ENCODE measurements at regions not wholly inside any gene's neighbourhood (a gene's known extent, or its start where the extent isn't known, plus 50 kb on each side); places are given as distances from the start of the nearest gene placed in this dataset.

- DNase-seq: no peak
Measured at GRCh38 chr11:116642481-116642880, 130.3 kb downstream of the BUD13 start.

GRCh38 chr11:116641561-116642045 is 131.2 kb downstream of the BUD13 start:
- DNase-seq: peak; percentile 34

GRCh38 chr11:116640641-116641402 is 132.0 kb downstream of the BUD13 start:
- no peak for DNase-seq

- DNase-seq: no peak
Measured at GRCh38 chr11:116638463-116638862, 134.3 kb downstream of the BUD13 start.

GRCh38 chr11:116637766-116638165 is 135.0 kb downstream of the BUD13 start:
- no peak for DNase-seq

- DNase-seq: no peak
Measured at GRCh38 chr11:116636341-116636929, 136.4 kb downstream of the BUD13 start.

- no peak for DNase-seq
Measured at GRCh38 chr11:116631201-116631600, 141.6 kb downstream of the BUD13 start.

- no peak for DNase-seq
Measured at GRCh38 chr11:116618461-116618860, 154.3 kb downstream of the BUD13 start.

- DNase-seq: no peak
Measured at GRCh38 chr11:116615211-116615865, 157.4 kb downstream of the BUD13 start.

- no peak for DNase-seq
Measured at GRCh38 chr11:116614306-116615210, 158.2 kb downstream of the BUD13 start.

GRCh38 chr11:116613206-116613875 is 159.4 kb downstream of the BUD13 start:
- DNase-seq: no peak

- DNase-seq: no peak
Measured at GRCh38 chr11:116611998-116612620, 160.7 kb downstream of the BUD13 start.

GRCh38 chr11:116610190-116610589 is 162.6 kb downstream of the BUD13 start:
- DNase-seq: no peak

GRCh38 chr11:116607027-116607426 is 165.8 kb downstream of the BUD13 start:
- DNase-seq: no peak

GRCh38 chr11:116605543-116606459 is 167.0 kb downstream of the BUD13 start:
- peak; percentile 54 for DNase-seq

- no peak for DNase-seq
Measured at GRCh38 chr11:116603728-116604323, 169.0 kb downstream of the BUD13 start.

- DNase-seq: no peak
Measured at GRCh38 chr11:116602637-116602942, 170.2 kb downstream of the BUD13 start.

- no peak for DNase-seq
Measured at GRCh38 chr11:116601814-116602636, 170.8 kb downstream of the BUD13 start.

GRCh38 chr11:116600930-116601329 is 171.9 kb downstream of the BUD13 start:
- no peak for DNase-seq
